HepG2 (cell line): ENCODE measurements at regions not wholly inside any gene's neighbourhood (a gene's known extent, or its start where the extent isn't known, plus 50 kb on each side); places are given as distances from the start of the nearest gene placed in this dataset.
A peak's percentile ranks its signal among the peaks of the same experiment; 100 is the strongest.

Experiments
- ATAC-seq: fragments of 200-7000 bp; cut with Tn5 transposase; 3 replicates; pipeline ENCODE4 v1.9.1; 2020; ENCODE audit warnings: mild to moderate bottlenecking, moderate library complexity
- BruUV-seq: library from RNA; stranded (reverse); fragments of 400-500 nt; replicated peaks from 2 replicates; lab custom pipeline; 2021; lab: Mats Ljungman, UMichigan
- CTCF ChIA-PET: fragments of 300-600 bp; formaldehyde crosslinking; extraction: SDS; loops from one replicate; lab custom pipeline; 2021; ENCODE audit warnings: low total read pairs, inconsistent platforms, low intra/inter-chr PET ratio; lab: Yijun Ruan, JAX
- POLR2A ChIA-PET: fragments of 350-600 bp; sonication (Branson Sonifier 250); formaldehyde crosslinking; loops from one replicate; lab custom pipeline; 2020; ENCODE audit warnings: antibody characterized with exemption, inconsistent platforms; lab: Yijun Ruan, JAX
- DNase-seq: peaks from one replicate; pipeline ENCODE4 v3.0.0-alpha.2; 2015; ENCODE audit warnings: low spot score
- FAIRE-seq: peaks from 3 replicates; lab custom pipeline; 2011; peaks lifted over from hg19 to GRCh38; lab: Jason Lieb, UNC
- H2AFZ ChIP-seq: one replicate; pipeline ENCODE4 v1.6.1; 2011; ENCODE audit warnings: low read length, inconsistent platforms
- H3K27ac ChIP-seq: fragments of 300-600 bp; 3 replicates; pipeline ENCODE4 v1.8.0; 2011; ENCODE audit warnings: mixed run types, mild to moderate bottlenecking, mixed read lengths, low read length, inconsistent platforms; ENCODE audit not compliant: insufficient read depth; ENCODE audit errors: extremely low read length
- H3K27me3 ChIP-seq, 2 experiments: fragments of 200-600 bp in 1 of 2; 2 replicates in 1 of 2; 3 replicates in 1 of 2; pipeline versions ENCODE4 v1.6.0 to v1.8.0; 2011; ENCODE audit warnings: low read length in 2 of 2, mild to moderate bottlenecking in 2 of 2, moderate library complexity in 2 of 2, inconsistent platforms in 1 of 2; ENCODE audit not compliant: insufficient read depth in 2 of 2, control insufficient read depth in 1 of 2
- H3K36me3 ChIP-seq, 2 experiments: fragments of 200-600 bp in 1 of 2; replicated peaks in 1 of 2; 2 replicates in 1 of 2; 3 replicates in 1 of 2; pipeline versions ENCODE4 v1.5.1 to v1.8.0; 2011; ENCODE audit warnings: low read length in 2 of 2, inconsistent platforms in 1 of 2; ENCODE audit not compliant: insufficient read depth in 2 of 2, control insufficient read depth in 1 of 2
- H3K4me1 ChIP-seq: 2 replicates; pipeline ENCODE4 v1.5.1; 2012; ENCODE audit warnings: low read length, inconsistent platforms; ENCODE audit not compliant: insufficient read depth
- H3K4me2 ChIP-seq: 2 replicates; pipeline ENCODE4 v1.6.0; 2011; ENCODE audit warnings: low read depth, low read length, inconsistent platforms
- H3K4me3 ChIP-seq, 3 experiments: fragments of 200-600 bp in 1 of 3; sonication (generic), shearing (Covaris generic) in 1 of 3; replicated peaks in 1 of 3; 2 replicates each; pipeline ENCODE4 v1.5.1; 2011 to 2016; ENCODE audit warnings: low read length in 3 of 3, inconsistent platforms in 2 of 3, low read depth in 2 of 3, mild to moderate bottlenecking in 2 of 3, control low read depth in 1 of 3, mixed read lengths in 1 of 3; ENCODE audit not compliant: insufficient read depth in 1 of 3
- H3K79me2 ChIP-seq: one replicate; pipeline ENCODE4 v1.6.1; 2011; ENCODE audit warnings: low read length, inconsistent platforms; ENCODE audit not compliant: insufficient read depth
- H3K9ac ChIP-seq: 2 replicates; pipeline ENCODE4 v1.6.0; 2011; ENCODE audit warnings: mild to moderate bottlenecking, low read depth, low read length, inconsistent platforms; ENCODE audit not compliant: insufficient read depth
- H3K9me3 ChIP-seq: 2 replicates; pipeline ENCODE4 v1.5.1; 2012; ENCODE audit warnings: mild to moderate bottlenecking, low read length
- H4K20me1 ChIP-seq: 2 replicates; pipeline ENCODE4 v1.6.0; 2011; ENCODE audit warnings: inconsistent platforms, mild to moderate bottlenecking, low read length, moderate library complexity; ENCODE audit not compliant: insufficient read depth
- BCL6 ChIP-seq: IDR thresholded peaks from 2 replicates; pipeline ENCODE4 v1.6.1; 2016; ENCODE audit warnings: missing genetic modification reagents, missing compliant biosample characterization
- ZBTB33 ChIP-seq: sonication (generic); formaldehyde crosslinking; IDR thresholded peaks from 2 replicates; pipeline ENCODE4 v1.4.0; 2020; ENCODE audit warnings: missing genetic modification reagents
- ZHX2 ChIP-seq, 2 experiments: sonication (generic) in 1 of 2; formaldehyde crosslinking in 1 of 2; IDR thresholded peaks; 2 replicates each; pipeline versions ENCODE4 v1.6.1 to v1.9.0; 2014 to 2022; ENCODE audit warnings: antibody characterized with exemption in 1 of 2, borderline replicate concordance in 1 of 2, inconsistent platforms in 1 of 2, low read depth in 1 of 2, missing genetic modification reagents in 1 of 2
- ZNF317 ChIP-seq: sonication (generic); formaldehyde crosslinking; IDR thresholded peaks from 2 replicates; pipeline ENCODE4 v1.5.0; 2020; ENCODE audit warnings: mild to moderate bottlenecking, missing genetic modification reagents
- ZNF331 ChIP-seq: sonication (generic); formaldehyde crosslinking; IDR thresholded peaks from 2 replicates; pipeline ENCODE4 v1.4.0; 2020; ENCODE audit warnings: missing genetic modification reagents
- ZNF350 ChIP-seq: sonication (generic); formaldehyde crosslinking; IDR thresholded peaks from 2 replicates; pipeline ENCODE4 v1.4.0; 2020; ENCODE audit warnings: mild to moderate bottlenecking, low read depth, missing genetic modification reagents, borderline replicate concordance
- ZNF382 ChIP-seq: sonication (generic); formaldehyde crosslinking; IDR thresholded peaks from 2 replicates; pipeline ENCODE4 v1.5.0; 2020; ENCODE audit warnings: missing genetic modification reagents, mild to moderate bottlenecking, borderline replicate concordance
- ZNF644 ChIP-seq: IDR thresholded peaks from 2 replicates; pipeline ENCODE4 v1.6.1; 2016; ENCODE audit warnings: low read depth
- in situ Hi-C: cut with HindIII; loops from 2 replicates; pipeline ENCODE4 v1.10.0; 2017; ENCODE audit warnings: low pct_unique_long_range_greater_than_20kb; ENCODE audit not compliant: extremely low pct_ligation_motif_present
- intact Hi-C: fragments of 100-400 bp; cut with micrococcal nuclease; formaldehyde crosslinking; loops from one replicate; pipeline ENCODE4 v1.10.0; 2022; ENCODE audit not compliant: unreplicated experiment

GRCh38 chr5:63596254-63596653 is 366.0 kb downstream of the HTR1A start:
- H3K9me3 ChIP-seq = peaks cover 37% of the 10 kb centered on the region
- CTCF ChIA-PET = no interaction called here
- H3K27me3 ChIP-seq = no peaks in the 10 kb centered on the region
- H3K4me1 ChIP-seq = no peaks in the 10 kb centered on the region
- no TSS peak for BruUV-seq
- H3K79me2 ChIP-seq = no peaks in the 10 kb centered on the region
- no peak for FAIRE-seq
- H4K20me1 ChIP-seq = no peaks in the 10 kb centered on the region
- H3K4me3 ChIP-seq = no peak overlapping the region
- POLR2A ChIA-PET = no interaction called here
- DNase-seq = no peak
- no peak overlapping the region for H3K9ac ChIP-seq
- no peak overlapping the region for H2AFZ ChIP-seq
- no peaks in the 10 kb centered on the region for H3K36me3 ChIP-seq
- TF ChIP-seq ZNF317 (CRISPR knock-in tag) = peak; percentile 95
- TF ChIP-seq BCL6 (CRISPR knock-in tag) = no peak
- ATAC-seq = no peak
- intact Hi-C loops = no loop called here
- no peak overlapping the region for H3K4me2 ChIP-seq
- in situ Hi-C loops = no loop called here
- H3K27ac ChIP-seq = no peak overlapping the region

GRCh38 chr5:63573380-63573779 is 388.9 kb downstream of the HTR1A start:
- ATAC-seq (no peak), FAIRE-seq (no peak), DNase-seq (no peak)
- no peaks in the 10 kb centered on the region for H3K79me2 ChIP-seq
- H2AFZ ChIP-seq = no peak overlapping the region
- no peak overlapping the region for H3K4me2 ChIP-seq
- TF ChIP-seq ZHX2 (IDR thresholded peaks at IDR 0.05; ENCODE audit: low read depth) (no peak), ZHX2 (CRISPR knock-in tag; IDR thresholded peaks at IDR 0.05; ENCODE audit: borderline replicate concordance) (no peak), ZNF644 (CRISPR knock-in tag) (no peak), ZNF331 (CRISPR knock-in tag) (no peak), ZBTB33 (CRISPR knock-in tag) (no peak), ZNF350 (CRISPR knock-in tag) (no peak), ZNF382 (CRISPR knock-in tag) (no peak)
- ChIA-PET POLR2A (no interaction called here), CTCF (no interaction called here)
- in situ Hi-C loops (no loop called here), intact Hi-C loops (no loop called here)
- H3K36me3 ChIP-seq = no peaks in the 10 kb centered on the region
- BruUV-seq = no TSS peak
- no peaks in the 10 kb centered on the region for H3K4me1 ChIP-seq
- no peaks in the 10 kb centered on the region for H4K20me1 ChIP-seq
- peaks cover 55% of the 10 kb centered on the region for H3K9me3 ChIP-seq
- H3K9ac ChIP-seq = no peak overlapping the region
- H3K27me3 ChIP-seq = no peaks in the 10 kb centered on the region
- no peak overlapping the region for H3K27ac ChIP-seq
- no peak overlapping the region for H3K4me3 ChIP-seq
